ENCODE measurements at regions not wholly inside any gene's neighbourhood (a gene's known extent, or its start where the extent isn't known, plus 50 kb on each side); places are given as distances from the start of the nearest gene placed in this dataset.

- TF ChIP-seq MYC (IDR thresholded peaks at IDR 0.05; ENCODE audit: insufficient read depth, insufficient read length, insufficient replicate concordance, low read length, severe bottlenecking) (no peak), RAD21 (IDR thresholded peaks at IDR 0.05; ENCODE audit: insufficient read depth, low read depth, low read length) (no peak), CTCF (IDR thresholded peaks at IDR 0.05 in 2 of 3, conservative IDR thresholded peaks at IDR 0.05 in 1 of 3; ENCODE audit: control insufficient read depth in 2 of 3, extremely low read depth in 1 of 3, insufficient read depth in 1 of 3, low read depth in 3 of 3, low read length in 3 of 3) (no peak), GATAD2B (conservative IDR thresholded peaks at IDR 0.05; ENCODE audit: low read depth) (no peak), BACH1 (IDR thresholded peaks at IDR 0.05; ENCODE audit: borderline replicate concordance) (no peak), CREB1 (IDR thresholded peaks at IDR 0.05; ENCODE audit: low read depth) (no peak)
- TF ChIP-seq, protein P1, sequence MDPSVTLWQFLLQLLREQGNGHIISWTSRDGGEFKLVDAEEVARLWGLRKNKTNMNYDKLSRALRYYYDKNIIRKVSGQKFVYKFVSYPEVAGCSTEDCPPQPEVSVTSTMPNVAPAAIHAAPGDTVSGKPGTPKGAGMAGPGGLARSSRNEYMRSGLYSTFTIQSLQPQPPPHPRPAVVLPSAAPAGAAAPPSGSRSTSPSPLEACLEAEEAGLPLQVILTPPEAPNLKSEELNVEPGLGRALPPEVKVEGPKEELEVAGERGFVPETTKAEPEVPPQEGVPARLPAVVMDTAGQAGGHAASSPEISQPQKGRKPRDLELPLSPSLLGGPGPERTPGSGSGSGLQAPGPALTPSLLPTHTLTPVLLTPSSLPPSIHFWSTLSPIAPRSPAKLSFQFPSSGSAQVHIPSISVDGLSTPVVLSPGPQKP (IDR thresholded peaks at IDR 0.05; ENCODE audit: low read depth, low read length) = no peak
- TF ChIP-seq, protein P2, sequence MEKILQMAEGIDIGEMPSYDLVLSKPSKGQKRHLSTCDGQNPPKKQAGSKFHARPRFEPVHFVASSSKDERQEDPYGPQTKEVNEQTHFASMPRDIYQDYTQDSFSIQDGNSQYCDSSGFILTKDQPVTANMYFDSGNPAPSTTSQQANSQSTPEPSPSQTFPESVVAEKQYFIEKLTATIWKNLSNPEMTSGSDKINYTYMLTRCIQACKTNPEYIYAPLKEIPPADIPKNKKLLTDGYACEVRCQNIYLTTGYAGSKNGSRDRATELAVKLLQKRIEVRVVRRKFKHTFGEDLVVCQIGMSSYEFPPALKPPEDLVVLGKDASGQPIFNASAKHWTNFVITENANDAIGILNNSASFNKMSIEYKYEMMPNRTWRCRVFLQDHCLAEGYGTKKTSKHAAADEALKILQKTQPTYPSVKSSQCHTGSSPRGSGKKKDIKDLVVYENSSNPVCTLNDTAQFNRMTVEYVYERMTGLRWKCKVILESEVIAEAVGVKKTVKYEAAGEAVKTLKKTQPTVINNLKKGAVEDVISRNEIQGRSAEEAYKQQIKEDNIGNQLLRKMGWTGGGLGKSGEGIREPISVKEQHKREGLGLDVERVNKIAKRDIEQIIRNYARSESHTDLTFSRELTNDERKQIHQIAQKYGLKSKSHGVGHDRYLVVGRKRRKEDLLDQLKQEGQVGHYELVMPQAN (conservative IDR thresholded peaks at IDR 0.05) = no peak
Observed at GRCh38 chr18:30491815-30492551, 550.6 kb downstream of the DSC3 start.
